HAP-1 (cell line): ENCODE measurements at regions not wholly inside any gene's neighbourhood (a gene's known extent, or its start where the extent isn't known, plus 50 kb on each side); places are given as distances from the start of the nearest gene placed in this dataset.

Source experiments
- DNase-seq, 2 experiments: peaks; one replicate each; pipeline ENCODE4 v3.0.0-alpha.2; 2016 to 2020; ENCODE audit warnings: low spot score in 2 of 2
- H3K27me3 ChIP-seq: fragments of 250-450 bp; sonication (Bioruptor Pico); 2 replicates; pipeline ENCODE4 v1.5.1; 2020; ENCODE audit warnings: low read depth, mild to moderate bottlenecking, moderate library complexity
- H3K36me3 ChIP-seq: fragments of 250-450 bp; sonication (Bioruptor Pico); replicated peaks from 2 replicates; pipeline ENCODE4 v1.5.1; 2020; ENCODE audit warnings: mild to moderate bottlenecking
- H3K4me1 ChIP-seq: fragments of 250-450 bp; sonication (Bioruptor Pico); 2 replicates; pipeline ENCODE4 v1.5.1; 2020; ENCODE audit warnings: mild to moderate bottlenecking
- H3K4me3 ChIP-seq: fragments of 250-450 bp; sonication (Bioruptor Pico); 2 replicates; pipeline ENCODE4 v1.5.1; 2020; ENCODE audit warnings: mild to moderate bottlenecking, moderate library complexity
- H3K9me3 ChIP-seq: fragments of 250-450 bp; sonication (Bioruptor Pico); 2 replicates; pipeline ENCODE4 v1.5.1; 2020; ENCODE audit warnings: mild to moderate bottlenecking, moderate library complexity
- in situ Hi-C: fragments of 300-500 bp; cut with MboI; formaldehyde crosslinking; loops from 3 replicates; pipeline ENCODE4 v1.14.3; 2020; ENCODE audit warnings: low sequenced_read_pairs, inconsistent platforms, mixed read lengths

GRCh38 chr17:71063127-71063526, 893.8 kb downstream of the KCNJ2 start:
- no peaks in the 10 kb centered on the region for H3K36me3 ChIP-seq
- DNase-seq = no peak
- H3K4me1 ChIP-seq = no peaks in the 10 kb centered on the region
- no peaks in the 10 kb centered on the region for H3K9me3 ChIP-seq
- H3K27me3 ChIP-seq = no peaks in the 10 kb centered on the region
- H3K4me3 ChIP-seq = no peak overlapping the region
- in situ Hi-C loops = no loop called here

GRCh38 chr17:71063559-71063958, 894.2 kb downstream of the KCNJ2 start:
- Histone ChIP-seq H3K27me3 (no peaks in the 10 kb centered on the region), H3K4me3 (no peak overlapping the region), H3K9me3 (no peaks in the 10 kb centered on the region), H3K36me3 (no peaks in the 10 kb centered on the region), H3K4me1 (no peaks in the 10 kb centered on the region)
- in situ Hi-C loops = no loop called here
- no peak for DNase-seq

GRCh38 chr17:71067669-71068407, 898.5 kb downstream of the KCNJ2 start:
- in situ Hi-C loops = no loop called here
- Histone ChIP-seq H3K4me3 (no peak overlapping the region), H3K27me3 (no peaks in the 10 kb centered on the region), H3K4me1 (no peaks in the 10 kb centered on the region), H3K36me3 (no peaks in the 10 kb centered on the region), H3K9me3 (no peaks in the 10 kb centered on the region)
- DNase-seq = no peak

- no peak overlapping the region for H3K4me3 ChIP-seq
- no peaks in the 10 kb centered on the region for H3K9me3 ChIP-seq
- no peaks in the 10 kb centered on the region for H3K36me3 ChIP-seq
- in situ Hi-C loops = no loop called here
- no peaks in the 10 kb centered on the region for H3K27me3 ChIP-seq
- no peaks in the 10 kb centered on the region for H3K4me1 ChIP-seq
- DNase-seq = no peak
Measured at GRCh38 chr17:71068408-71068750, 899.0 kb downstream of the KCNJ2 start.

GRCh38 chr17:71071041-71071440, 901.7 kb downstream of the KCNJ2 start:
- H3K9me3 ChIP-seq = no peaks in the 10 kb centered on the region
- H3K27me3 ChIP-seq = no peaks in the 10 kb centered on the region
- H3K4me3 ChIP-seq = no peak overlapping the region
- no peaks in the 10 kb centered on the region for H3K36me3 ChIP-seq
- H3K4me1 ChIP-seq = no peaks in the 10 kb centered on the region
- in situ Hi-C loops = no loop called here
- no peak for DNase-seq

GRCh38 chr17:71071837-71072236, 902.5 kb downstream of the KCNJ2 start:
- no peaks in the 10 kb centered on the region for H3K27me3 ChIP-seq
- in situ Hi-C loops = no loop called here
- no peaks in the 10 kb centered on the region for H3K9me3 ChIP-seq
- H3K4me1 ChIP-seq = no peaks in the 10 kb centered on the region
- H3K4me3 ChIP-seq = no peak overlapping the region
- H3K36me3 ChIP-seq = no peaks in the 10 kb centered on the region
- no peak for DNase-seq

- in situ Hi-C loops = no loop called here
- Histone ChIP-seq H3K4me3 (no peak overlapping the region), H3K9me3 (no peaks in the 10 kb centered on the region), H3K4me1 (no peaks in the 10 kb centered on the region), H3K36me3 (no peaks in the 10 kb centered on the region), H3K27me3 (no peaks in the 10 kb centered on the region)
- DNase-seq = no peak
Measured at GRCh38 chr17:71080937-71081336, 911.6 kb downstream of the KCNJ2 start.

GRCh38 chr17:71081666-71082065, 912.3 kb downstream of the KCNJ2 start:
- H3K36me3 ChIP-seq = no peaks in the 10 kb centered on the region
- no peaks in the 10 kb centered on the region for H3K4me1 ChIP-seq
- in situ Hi-C loops = no loop called here
- no peaks in the 10 kb centered on the region for H3K27me3 ChIP-seq
- no peak for DNase-seq
- H3K4me3 ChIP-seq = no peak overlapping the region
- no peaks in the 10 kb centered on the region for H3K9me3 ChIP-seq

- H3K4me1 ChIP-seq = no peaks in the 10 kb centered on the region
- in situ Hi-C loops = no loop called here
- H3K9me3 ChIP-seq = no peaks in the 10 kb centered on the region
- DNase-seq = peak in 1 of 2 experiments; percentile 7
- H3K4me3 ChIP-seq = no peak overlapping the region
- no peaks in the 10 kb centered on the region for H3K27me3 ChIP-seq
- no peaks in the 10 kb centered on the region for H3K36me3 ChIP-seq
Measured at GRCh38 chr17:71084219-71084618, 914.9 kb downstream of the KCNJ2 start.

GRCh38 chr17:71084838-71085237, 915.5 kb downstream of the KCNJ2 start:
- DNase-seq = no peak
- no peaks in the 10 kb centered on the region for H3K9me3 ChIP-seq
- H3K36me3 ChIP-seq = no peaks in the 10 kb centered on the region
- in situ Hi-C loops = no loop called here
- H3K27me3 ChIP-seq = no peaks in the 10 kb centered on the region
- no peak overlapping the region for H3K4me3 ChIP-seq
- no peaks in the 10 kb centered on the region for H3K4me1 ChIP-seq

GRCh38 chr17:71085238-71086033, 916.1 kb downstream of the KCNJ2 start:
- Histone ChIP-seq H3K36me3 (no peaks in the 10 kb centered on the region), H3K9me3 (no peaks in the 10 kb centered on the region), H3K4me1 (no peaks in the 10 kb centered on the region), H3K4me3 (no peak overlapping the region), H3K27me3 (no peaks in the 10 kb centered on the region)
- in situ Hi-C loops = no loop called here
- DNase-seq = no peak

- Histone ChIP-seq H3K4me1 (no peaks in the 10 kb centered on the region), H3K4me3 (no peak overlapping the region), H3K9me3 (no peaks in the 10 kb centered on the region), H3K27me3 (no peaks in the 10 kb centered on the region), H3K36me3 (no peaks in the 10 kb centered on the region)
- no peak for DNase-seq
- in situ Hi-C loops = no loop called here
Measured at GRCh38 chr17:71089431-71089830, 920.1 kb downstream of the KCNJ2 start.

- Histone ChIP-seq H3K4me1 (no peaks in the 10 kb centered on the region), H3K9me3 (no peaks in the 10 kb centered on the region; the same call in 1 of the 2 replicates), H3K36me3 (no peaks in the 10 kb centered on the region), H3K4me3 (no peak overlapping the region), H3K27me3 (no peaks in the 10 kb centered on the region)
- no peak for DNase-seq
- in situ Hi-C loops = no loop called here
Measured at GRCh38 chr17:71098071-71098470, 928.7 kb downstream of the KCNJ2 start.

- Histone ChIP-seq H3K27me3 (no peaks in the 10 kb centered on the region), H3K36me3 (no peaks in the 10 kb centered on the region), H3K4me1 (no peaks in the 10 kb centered on the region), H3K9me3 (no peaks in the 10 kb centered on the region; the same call in 1 of the 2 replicates), H3K4me3 (no peak overlapping the region)
- no peak for DNase-seq
- in situ Hi-C loops = no loop called here
Measured at GRCh38 chr17:71099003-71099714, 929.8 kb downstream of the KCNJ2 start.
